GM21723 (cell line): ENCODE measurements at regions not wholly inside any gene's neighbourhood (a gene's known extent, or its start where the extent isn't known, plus 50 kb on each side); places are given as distances from the start of the nearest gene placed in this dataset.
"Not testable (repeated sequence)": the region's sequence is repeated elsewhere in the genome, so short reads cannot be mapped to it uniquely, and the experiment has no call there.

Experiments used
- ATAC-seq: cut with Tn5 transposase; IDR thresholded peaks from one replicate; pipeline ENCODE4 v1.9.1; 2021; ENCODE audit warnings: mild to moderate bottlenecking, moderate library complexity; ENCODE audit not compliant: unreplicated experiment

- no peak for ATAC-seq
Observed at GRCh38 chr6:56724455-56724854, 81.8 kb upstream of the DST start.

GRCh38 chr6:56720882-56721281 is 78.2 kb upstream of the DST start:
- no peak for ATAC-seq

- not testable (repeated sequence) for ATAC-seq
Observed at GRCh38 chr6:56720202-56720601, 77.5 kb upstream of the DST start.

GRCh38 chr6:56719315-56720058 is 76.8 kb upstream of the DST start:
- not testable (repeated sequence) for ATAC-seq

- no peak for ATAC-seq
Observed at GRCh38 chr6:56718236-56718635, 75.5 kb upstream of the DST start.

GRCh38 chr6:56716229-56716628 is 73.5 kb upstream of the DST start:
- ATAC-seq = no peak

- no peak for ATAC-seq
Observed at GRCh38 chr6:56715741-56716140, 73.1 kb upstream of the DST start.

- no peak for ATAC-seq
Observed at GRCh38 chr6:56714982-56715456, 72.3 kb upstream of the DST start.

- ATAC-seq = no peak
Observed at GRCh38 chr6:56714273-56714672, 71.6 kb upstream of the DST start.

GRCh38 chr6:56713254-56713672 is 70.6 kb upstream of the DST start:
- ATAC-seq = no peak

GRCh38 chr6:56710967-56711366 is 68.3 kb upstream of the DST start:
- no peak for ATAC-seq

GRCh38 chr6:56709650-56710049 is 67.0 kb upstream of the DST start:
- ATAC-seq = no peak

- no peak for ATAC-seq
Observed at GRCh38 chr6:56708810-56709597, 66.3 kb upstream of the DST start.

GRCh38 chr6:56706981-56707726 is 64.5 kb upstream of the DST start:
- no peak for ATAC-seq

- ATAC-seq = peak; percentile 57
Observed at GRCh38 chr6:56699066-56699654, 56.5 kb upstream of the DST start.

GRCh38 chr6:56695702-56696101 is 53.0 kb upstream of the DST start:
- ATAC-seq = no peak

- ATAC-seq = no peak
Observed at GRCh38 chr6:56694002-56694401, 51.3 kb upstream of the DST start.

- ATAC-seq = no peak
Observed at GRCh38 chr6:56693246-56693607, 50.5 kb upstream of the DST start.

GRCh38 chr6:56692523-56693245 is 50.0 kb upstream of the DST start:
- no peak for ATAC-seq
